ENCODE measurements at regions not wholly inside any gene's neighbourhood (a gene's known extent, or its start where the extent isn't known, plus 50 kb on each side); places are given as distances from the start of the nearest gene placed in this dataset.

DNA sequence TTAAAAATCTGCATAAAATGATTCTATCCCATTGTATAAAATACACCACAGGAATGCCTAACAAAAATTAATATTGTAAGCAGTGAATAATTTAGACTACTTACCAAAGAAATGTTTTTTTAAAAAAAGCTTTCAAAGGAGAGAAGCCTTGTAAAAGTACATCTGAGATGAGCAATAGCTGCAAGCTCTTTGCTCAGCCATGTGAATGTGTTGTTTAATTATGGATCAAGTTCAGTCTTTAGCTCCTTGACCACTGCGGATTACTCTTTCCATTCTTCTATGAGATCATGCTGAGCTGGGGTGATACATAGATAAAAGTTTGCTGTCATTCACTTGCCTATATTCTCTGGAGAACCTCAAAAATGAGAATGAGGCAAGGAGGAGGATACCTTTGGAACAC, 782.4 kb upstream of the ZNF608 start:
- H3K4me3 ChIP-seq, result no peak overlapping the region
- no peak for ATAC-seq
- no peaks in the 10 kb centered on the region for H3K27me3 ChIP-seq (ENCODE audit: low read depth)
- H3K36me3 ChIP-seq, result no peaks in the 10 kb centered on the region
- DNase-seq, result no peak
- no peak overlapping the region for H3K27ac ChIP-seq
- TF ChIP-seq, protein P1, sequence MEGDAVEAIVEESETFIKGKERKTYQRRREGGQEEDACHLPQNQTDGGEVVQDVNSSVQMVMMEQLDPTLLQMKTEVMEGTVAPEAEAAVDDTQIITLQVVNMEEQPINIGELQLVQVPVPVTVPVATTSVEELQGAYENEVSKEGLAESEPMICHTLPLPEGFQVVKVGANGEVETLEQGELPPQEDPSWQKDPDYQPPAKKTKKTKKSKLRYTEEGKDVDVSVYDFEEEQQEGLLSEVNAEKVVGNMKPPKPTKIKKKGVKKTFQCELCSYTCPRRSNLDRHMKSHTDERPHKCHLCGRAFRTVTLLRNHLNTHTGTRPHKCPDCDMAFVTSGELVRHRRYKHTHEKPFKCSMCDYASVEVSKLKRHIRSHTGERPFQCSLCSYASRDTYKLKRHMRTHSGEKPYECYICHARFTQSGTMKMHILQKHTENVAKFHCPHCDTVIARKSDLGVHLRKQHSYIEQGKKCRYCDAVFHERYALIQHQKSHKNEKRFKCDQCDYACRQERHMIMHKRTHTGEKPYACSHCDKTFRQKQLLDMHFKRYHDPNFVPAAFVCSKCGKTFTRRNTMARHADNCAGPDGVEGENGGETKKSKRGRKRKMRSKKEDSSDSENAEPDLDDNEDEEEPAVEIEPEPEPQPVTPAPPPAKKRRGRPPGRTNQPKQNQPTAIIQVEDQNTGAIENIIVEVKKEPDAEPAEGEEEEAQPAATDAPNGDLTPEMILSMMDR (IDR thresholded peaks at IDR 0.05), result no peak
- intact Hi-C loops (cut with DNase I), result no loop called here
- H3K9me3 ChIP-seq, result peaks cover 3% of the 10 kb centered on the region
- H3K4me1 ChIP-seq, result no peaks in the 10 kb centered on the region

DNA sequence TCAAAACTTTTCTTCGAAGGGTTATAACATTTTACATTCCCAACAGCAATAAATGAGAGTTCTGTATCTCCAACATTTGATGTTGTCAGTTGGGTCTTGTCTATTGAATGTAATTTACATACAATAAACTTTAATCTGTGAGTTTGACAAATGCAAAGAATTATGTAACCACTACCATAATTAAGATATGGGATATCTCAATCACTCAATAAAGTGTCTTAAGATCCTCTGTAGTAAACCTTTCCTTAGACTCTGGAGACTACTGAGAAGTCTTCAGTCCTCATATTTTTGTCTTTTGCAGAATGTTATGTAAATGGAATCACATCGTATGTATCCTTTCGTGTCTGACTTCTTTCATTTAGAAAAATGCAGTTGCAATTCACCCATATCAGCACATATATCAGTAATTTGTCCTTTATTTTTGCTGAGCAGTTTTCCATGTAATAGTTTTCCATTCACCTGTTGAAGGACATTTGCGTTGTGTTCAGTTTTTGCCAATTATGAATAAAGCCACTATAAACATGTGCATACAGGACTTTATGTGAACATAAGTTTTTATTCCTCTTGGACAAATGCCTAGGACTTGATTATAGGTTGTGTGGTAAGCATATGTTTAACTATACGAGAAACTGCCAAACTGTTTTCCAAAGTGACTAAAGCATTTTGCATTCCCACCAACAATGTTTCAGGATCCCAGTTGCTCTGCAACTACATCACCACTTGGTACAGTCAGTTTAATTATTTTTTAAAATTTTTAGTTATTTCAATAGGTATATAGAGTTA, 784.6 kb upstream of the ZNF608 start:
- Histone ChIP-seq H3K4me3 (no peak overlapping the region), H3K4me1 (no peaks in the 10 kb centered on the region), H3K27me3 (ENCODE audit: low read depth) (no peaks in the 10 kb centered on the region), H3K36me3 (no peaks in the 10 kb centered on the region), H3K27ac (no peak overlapping the region), H3K9me3 (peaks cover 3% of the 10 kb centered on the region)
- no peak for DNase-seq
- intact Hi-C loops (cut with DNase I), result no loop called here
- ATAC-seq, result no peak
- TF ChIP-seq, protein P1 (IDR thresholded peaks at IDR 0.05), result no peak

DNA sequence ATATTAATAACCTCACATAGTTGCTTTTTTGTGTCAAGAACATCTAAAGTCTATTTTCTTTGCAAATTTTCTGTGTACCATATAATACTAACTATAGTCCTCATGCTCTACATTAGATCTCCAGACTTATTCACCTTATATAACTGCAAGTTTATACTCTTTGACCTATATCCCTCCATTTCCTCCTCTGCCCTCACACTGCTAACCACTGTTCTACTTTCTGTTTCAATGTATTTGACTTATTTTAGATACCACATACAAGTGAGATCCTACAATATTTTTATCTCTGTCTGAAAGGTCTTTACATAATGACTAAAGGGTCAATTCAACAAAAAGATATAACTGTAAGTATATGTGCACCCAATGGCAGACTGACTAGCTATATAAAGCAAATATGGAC, 789.7 kb upstream of the ZNF608 start:
- H3K27ac ChIP-seq, result no peak overlapping the region
- ATAC-seq (no peak), DNase-seq (no peak)
- no peaks in the 10 kb centered on the region for H3K27me3 ChIP-seq (ENCODE audit: low read depth)
- H3K9me3 ChIP-seq, result peaks cover 16% of the 10 kb centered on the region
- no peaks in the 10 kb centered on the region for H3K4me1 ChIP-seq
- intact Hi-C loops (cut with DNase I), result no loop called here
- TF ChIP-seq, protein P1 (IDR thresholded peaks at IDR 0.05), result no peak
- H3K4me3 ChIP-seq, result no peak overlapping the region
- H3K36me3 ChIP-seq, result no peaks in the 10 kb centered on the region

DNA sequence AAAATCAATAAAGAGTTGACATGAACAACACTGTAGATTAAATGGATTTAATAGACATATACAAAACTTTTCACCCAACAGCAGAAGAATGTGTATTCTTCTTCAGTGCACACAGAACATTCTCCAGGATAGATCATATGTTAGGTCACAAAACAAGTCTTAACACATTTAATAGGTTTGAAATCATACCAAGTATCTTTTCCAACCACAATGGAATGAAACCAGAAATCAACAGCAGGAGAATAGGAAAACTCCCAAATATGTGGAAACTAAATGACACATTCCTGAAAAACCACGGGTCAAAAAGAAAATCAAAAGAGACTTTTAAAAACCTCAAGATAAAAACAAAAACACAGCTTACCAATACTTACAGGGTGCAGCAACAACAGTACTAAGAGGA, 790.1 kb upstream of the ZNF608 start:
- TF ChIP-seq, protein P1 (IDR thresholded peaks at IDR 0.05), result no peak
- Histone ChIP-seq H3K36me3 (no peaks in the 10 kb centered on the region), H3K9me3 (peaks cover 16% of the 10 kb centered on the region), H3K27me3 (ENCODE audit: low read depth) (no peaks in the 10 kb centered on the region), H3K4me3 (no peak overlapping the region), H3K4me1 (no peaks in the 10 kb centered on the region), H3K27ac (no peak overlapping the region)
- intact Hi-C loops (cut with DNase I), result no loop called here
- ATAC-seq, result no peak
- DNase-seq, result no peak

DNA sequence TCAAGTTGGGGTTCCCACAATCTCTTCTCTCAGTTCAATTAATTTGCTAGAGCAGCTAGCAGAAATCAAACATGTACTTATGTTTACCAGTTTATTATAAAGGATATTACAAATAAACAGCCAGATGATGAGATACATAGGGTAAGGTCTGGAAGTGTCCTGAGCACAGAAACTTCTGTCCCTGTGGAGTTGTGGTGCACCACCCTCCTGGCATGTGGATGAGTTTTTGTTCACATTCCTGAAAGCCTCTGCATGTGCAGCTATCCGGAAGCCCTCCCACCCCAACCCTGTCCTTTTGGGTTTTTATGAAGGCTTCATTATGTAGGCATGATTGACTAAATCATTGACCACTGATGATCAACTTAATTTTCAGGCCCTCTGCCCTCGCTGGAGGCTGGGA, 791.2 kb upstream of the ZNF608 start:
- H3K27ac ChIP-seq, result no peak overlapping the region

More for the DNA sequence above, 791.2 kb upstream of the ZNF608 start:
- Histone ChIP-seq H3K4me1 (no peaks in the 10 kb centered on the region), H3K9me3 (peaks cover 16% of the 10 kb centered on the region), H3K4me3 (no peak overlapping the region), H3K27me3 (ENCODE audit: low read depth) (no peaks in the 10 kb centered on the region), H3K36me3 (no peaks in the 10 kb centered on the region)
- DNase-seq (no peak), ATAC-seq (no peak)
- intact Hi-C loops (cut with DNase I), result no loop called here
- TF ChIP-seq, protein P1 (IDR thresholded peaks at IDR 0.05), result no peak
